CD4-positive, alpha-beta T cell treated with Interleukin-2 at 100 ng/mL for 4 hours (primary cell): ENCODE measurements at regions not wholly inside any gene's neighbourhood (a gene's known extent, or its start where the extent isn't known, plus 50 kb on each side); places are given as distances from the start of the nearest gene placed in this dataset.
"Not testable (repeated sequence)": the region's sequence is repeated elsewhere in the genome, so short reads cannot be mapped to it uniquely, and the experiment has no call there.

ENCODE experiments used
- DNase-seq: peaks from one replicate; pipeline ENCODE4 v3.0.0-alpha.2; 2020; ENCODE audit warnings: low spot score

DNA sequence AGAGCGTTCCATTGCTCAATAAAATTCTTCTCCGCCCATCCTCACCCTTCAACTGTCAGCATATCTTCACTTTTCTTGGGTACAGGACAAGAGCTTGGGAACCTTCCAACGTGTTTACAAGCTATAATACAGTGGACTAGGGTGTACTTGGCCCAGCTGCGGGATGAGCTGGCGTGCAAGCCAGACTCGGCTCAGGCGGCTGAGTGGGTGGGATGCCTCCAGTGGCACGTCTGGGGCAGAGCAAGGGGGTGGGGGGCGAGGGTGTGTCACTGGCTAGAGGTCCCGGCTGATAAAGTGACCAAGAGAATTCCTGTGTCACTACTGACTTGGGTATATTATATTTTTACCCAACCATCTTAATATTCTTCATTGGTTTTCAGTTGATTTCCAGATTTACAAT is 179.7 kb downstream of the EVA1A start:
- DNase-seq, result no peak

DNA sequence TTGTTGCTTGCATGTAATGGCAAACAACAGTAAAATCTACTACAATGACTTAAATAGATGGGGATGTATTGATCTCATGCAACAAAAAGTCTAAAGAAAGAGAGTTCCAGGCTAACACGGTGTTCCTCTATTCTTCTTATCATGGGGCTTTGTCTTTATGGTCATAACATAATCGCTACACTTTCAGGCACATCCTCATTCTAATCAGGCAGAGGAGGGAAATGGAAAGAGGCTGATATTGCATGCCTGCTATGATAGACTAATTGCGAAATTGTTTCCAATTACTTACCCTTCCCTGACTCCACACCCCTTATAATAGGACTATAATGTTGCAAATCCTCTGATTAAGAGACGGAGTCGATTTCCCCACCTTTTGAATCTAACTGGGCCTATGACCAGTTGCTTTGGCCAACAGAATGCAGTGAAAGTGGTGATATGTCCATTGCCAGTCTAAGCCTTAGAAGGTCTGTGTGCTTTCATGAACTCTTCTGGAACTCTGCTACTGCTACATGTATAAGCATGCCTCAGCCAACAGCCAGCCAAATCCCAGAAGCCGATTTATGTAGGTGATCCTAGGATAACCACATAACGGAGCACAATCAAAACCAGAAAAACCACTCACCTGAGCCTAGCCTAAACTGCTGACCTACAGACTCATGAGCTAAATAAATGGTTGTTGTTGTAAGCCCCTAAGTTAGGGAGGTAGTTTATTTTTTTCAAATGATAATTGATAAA is 180.3 kb upstream of the TACR1 start:
- no peak for DNase-seq

DNA sequence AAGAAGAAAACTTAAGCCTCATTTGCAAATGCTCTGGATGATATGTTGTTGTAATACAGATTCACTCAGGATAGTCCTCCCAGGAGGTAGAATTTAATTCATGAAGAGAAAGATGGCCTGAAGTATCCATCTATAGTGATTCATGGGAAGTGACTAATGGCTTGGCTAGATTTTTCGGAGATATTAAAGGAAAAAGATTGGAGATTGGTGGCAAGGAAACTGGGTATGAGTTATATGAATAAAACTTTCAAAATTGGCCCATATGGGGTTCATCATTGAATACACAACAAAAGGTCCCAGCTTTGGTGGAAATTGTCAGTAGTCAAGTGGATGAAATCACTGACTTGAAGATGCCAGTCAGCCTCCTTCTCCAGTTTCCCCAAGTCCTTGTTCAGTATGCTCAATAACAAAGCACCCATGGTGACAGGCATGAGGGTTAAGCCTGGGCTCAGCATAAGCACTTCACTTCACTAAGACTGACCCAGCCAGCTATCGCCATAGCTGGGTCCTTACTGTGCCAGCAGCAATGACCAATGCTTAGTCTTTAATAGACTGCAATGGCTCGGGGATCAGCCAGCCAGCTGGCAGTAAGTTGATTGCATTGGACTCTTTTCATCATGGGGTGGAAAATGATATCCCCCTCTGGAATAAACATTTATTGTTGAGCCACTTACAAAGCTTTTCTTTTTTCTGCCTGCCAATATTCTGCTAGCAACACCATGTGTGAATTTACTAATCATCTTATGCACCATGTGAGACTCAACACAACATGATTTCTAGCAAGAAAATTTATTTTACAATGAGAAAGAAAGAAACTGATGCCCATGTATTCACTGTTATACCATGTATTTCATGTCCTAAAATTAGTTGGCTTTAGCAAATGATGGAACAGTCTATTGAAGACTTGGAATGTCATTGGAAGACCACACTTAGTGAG is 176.6 kb upstream of the TACR1 start:
- no peak for DNase-seq

DNA sequence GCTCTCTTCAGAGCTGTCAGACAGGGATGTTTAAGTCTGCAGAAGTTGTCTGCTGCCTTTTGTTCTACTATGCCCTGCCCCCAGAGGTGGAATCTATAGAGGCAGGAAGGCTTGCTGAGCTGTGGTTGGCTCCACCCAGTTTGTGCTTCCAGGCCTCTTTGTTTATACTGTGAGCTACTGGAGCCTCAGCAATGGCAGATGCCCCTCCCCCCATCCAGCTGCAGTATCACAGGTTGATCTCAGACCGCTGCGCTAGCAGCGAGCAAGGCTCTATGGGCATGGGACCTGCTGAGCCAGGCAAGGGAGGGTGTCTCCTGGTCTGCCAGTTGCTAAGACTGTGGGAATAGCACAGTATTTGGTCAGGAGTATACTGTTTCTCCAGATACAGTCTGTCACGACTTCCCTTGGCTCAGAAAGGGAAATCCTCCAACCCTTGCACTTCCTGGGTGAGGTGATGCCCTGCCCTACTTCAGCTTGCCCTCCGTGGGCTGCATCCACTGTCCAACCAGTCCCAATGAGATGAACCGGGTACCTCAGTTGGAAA is 175.2 kb upstream of the TACR1 start:
- DNase-seq, result not testable (repeated sequence)

DNA sequence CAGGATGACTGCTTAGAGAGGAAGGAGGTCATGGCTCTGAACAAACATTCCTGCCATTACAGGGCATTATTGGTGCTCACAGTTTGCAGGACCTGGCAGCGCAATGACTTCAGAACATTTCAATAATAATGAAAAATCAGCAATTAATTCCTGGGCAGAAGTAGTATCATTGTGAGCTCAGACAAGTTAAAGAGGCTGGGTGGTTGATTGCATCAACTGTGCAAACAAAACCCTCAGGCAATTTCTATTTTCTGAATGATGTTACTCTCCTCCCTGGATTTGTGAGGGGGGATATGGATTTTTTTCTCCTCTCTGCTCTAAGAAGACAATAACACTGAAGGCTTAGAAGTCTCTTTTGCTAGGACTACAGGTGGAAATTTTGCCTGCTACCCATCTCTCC is 168.1 kb upstream of the TACR1 start:
- no peak for DNase-seq

DNA sequence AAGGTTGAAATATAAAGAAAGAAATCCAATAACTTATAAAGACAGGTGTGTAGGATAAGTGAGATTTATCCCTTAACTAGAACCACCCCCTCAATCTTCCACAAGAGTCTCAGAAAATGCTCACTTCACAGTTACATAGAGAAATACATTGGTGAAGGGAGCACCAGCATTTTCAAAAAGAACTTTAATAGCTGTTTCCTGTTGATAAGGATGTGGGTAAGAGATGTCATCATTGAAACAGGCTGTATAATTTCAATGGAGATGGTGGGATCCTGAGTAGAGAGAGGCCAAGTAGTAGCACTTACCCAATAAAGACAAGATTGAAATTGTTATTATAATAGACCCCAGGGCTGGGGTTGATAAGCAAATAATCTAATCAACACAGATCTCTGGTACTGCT is 162.2 kb upstream of the TACR1 start:
- no peak for DNase-seq

DNA sequence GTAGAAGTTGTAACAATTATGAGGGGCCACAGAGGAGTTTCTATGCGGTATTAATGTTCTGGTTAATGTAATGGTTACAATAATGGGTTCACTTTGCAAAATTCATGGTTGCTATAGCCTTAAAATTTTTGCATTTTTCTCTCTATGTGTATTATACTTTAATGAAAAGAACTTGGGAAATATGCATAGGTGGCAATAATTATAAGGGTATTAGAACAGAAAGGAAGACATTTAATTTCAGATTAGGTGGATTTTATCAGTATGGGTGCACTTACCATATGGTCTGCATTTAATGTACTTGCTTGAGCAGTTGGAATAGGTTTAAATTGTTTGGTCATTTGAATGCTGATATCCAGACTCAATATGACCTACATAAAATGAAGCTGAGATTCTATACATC is 161.6 kb upstream of the TACR1 start:
- DNase-seq, result no peak

DNA sequence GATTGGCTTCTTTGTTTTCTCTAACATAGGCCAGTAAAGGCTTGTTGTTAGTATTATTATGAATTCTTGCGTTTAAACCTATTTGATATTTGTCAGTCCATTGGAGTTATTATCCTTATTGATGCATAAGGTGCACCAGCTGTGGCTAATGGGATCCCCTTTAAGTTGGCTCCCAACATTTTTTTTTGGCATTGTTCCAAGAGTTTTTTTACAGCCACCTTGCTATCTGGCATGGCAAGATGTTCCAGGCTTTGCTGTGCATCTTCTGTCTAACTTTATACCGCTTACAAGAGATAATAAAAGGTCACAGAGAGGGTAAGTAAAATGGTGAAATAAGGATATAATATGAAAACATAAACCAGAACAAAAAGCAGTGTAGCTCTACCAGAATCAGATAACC is 157.5 kb upstream of the TACR1 start:
- no peak for DNase-seq

DNA sequence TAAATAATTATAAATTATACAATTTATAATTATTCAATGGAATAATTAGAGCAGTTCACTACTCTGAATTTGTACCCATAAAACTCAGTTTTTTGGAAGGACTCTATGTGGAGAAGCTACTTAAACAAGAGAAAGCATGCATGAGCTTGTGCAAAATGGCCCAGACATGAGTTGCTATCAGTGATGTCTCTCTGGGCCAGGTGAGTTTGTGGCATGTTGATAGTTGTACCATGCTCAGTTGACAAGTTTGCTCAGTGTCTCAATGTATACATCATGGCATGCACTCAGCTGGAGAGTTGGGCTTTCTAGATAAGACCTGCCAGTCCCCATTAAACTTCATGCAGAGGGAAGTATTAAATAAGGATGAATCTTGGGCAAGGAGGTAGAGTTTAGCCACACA is 153.8 kb upstream of the TACR1 start:
- DNase-seq, result no peak

DNA sequence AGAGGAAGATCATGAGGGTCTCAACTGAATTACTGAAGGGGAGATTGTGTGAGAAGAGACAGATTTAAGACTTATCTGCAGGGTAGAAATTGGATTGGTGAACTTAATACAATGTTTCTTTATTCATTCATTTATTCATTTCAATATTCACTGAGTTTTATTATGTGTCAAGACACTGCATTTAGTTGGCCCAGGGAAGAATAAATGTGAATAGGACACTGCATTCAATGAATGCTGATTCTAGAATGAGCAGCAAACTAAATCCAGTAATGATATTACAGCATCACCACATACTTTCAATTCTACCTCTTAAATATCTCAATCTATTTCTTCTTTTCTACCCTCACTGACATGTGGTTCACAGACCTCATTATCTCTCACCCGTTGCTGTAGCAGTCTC is 149.0 kb upstream of the TACR1 start:
- DNase-seq, result no peak

DNA sequence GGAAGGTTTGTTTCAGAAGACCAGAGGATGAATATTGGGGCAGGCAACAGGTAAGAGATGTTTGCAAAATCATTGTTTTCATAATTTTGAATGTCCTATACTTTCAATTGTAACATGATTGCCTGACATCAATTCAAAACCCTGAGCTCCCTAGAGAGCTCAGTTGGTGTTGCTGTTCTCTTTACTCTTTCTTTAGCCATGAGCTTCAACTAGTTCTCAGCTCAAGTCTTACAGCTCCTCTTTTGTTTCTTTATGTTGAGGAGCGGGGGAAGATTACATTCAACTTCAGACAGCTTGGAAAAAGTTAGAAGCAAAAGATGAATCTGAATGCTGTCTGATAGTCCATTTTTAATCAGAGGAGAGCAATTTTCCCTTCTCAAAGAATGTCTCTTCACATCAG is 144.8 kb upstream of the TACR1 start:
- DNase-seq, result no peak

DNA sequence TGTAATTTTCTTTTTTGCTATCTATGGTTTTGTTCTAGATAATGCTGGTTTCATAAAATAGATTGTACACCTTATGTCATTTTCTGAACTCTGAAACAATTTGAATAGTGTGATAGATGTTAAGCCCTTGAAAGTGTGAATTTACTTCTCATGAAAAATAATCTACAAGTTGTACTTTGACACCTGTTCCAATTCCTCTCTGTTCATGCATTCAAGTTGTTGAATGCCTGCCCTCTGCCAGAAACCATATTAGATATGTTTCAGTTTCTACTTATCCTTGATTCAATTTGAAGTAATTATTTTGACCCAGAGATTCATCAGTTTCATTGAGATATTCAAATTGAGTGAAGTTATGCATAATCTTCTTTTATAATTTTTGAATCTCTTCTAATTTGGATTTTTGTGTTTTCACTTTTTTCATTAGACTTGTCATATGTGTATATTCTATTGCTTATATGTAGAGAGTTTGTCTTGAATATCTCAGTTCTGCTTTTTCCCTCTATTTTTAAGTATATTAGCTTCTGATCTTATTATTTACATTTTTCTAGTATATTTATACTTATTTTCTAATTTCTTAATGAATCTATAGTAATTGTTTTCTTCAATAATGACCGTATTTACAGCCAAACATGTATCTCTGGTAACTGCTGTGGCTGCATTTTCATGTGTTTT is 143.3 kb upstream of the TACR1 start:
- DNase-seq, result no peak

DNA sequence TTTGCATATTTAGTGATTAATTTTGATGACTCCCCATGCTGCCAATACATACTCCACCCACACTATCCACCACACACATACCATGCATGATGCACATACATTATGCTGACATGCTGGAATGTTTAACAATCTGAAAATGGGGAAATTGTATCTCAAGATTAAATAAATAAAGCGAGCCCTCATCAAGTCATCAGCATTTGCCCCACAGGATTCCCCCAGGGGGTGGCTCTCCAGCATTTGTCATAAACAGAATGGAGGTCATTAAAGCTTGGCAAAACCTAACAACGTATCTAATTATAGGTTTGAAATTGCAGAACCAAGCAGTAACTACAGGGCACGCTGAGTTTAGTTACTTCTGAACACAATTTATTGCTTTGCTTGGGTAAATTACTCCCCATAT is 141.2 kb upstream of the TACR1 start:
- no peak for DNase-seq

DNA sequence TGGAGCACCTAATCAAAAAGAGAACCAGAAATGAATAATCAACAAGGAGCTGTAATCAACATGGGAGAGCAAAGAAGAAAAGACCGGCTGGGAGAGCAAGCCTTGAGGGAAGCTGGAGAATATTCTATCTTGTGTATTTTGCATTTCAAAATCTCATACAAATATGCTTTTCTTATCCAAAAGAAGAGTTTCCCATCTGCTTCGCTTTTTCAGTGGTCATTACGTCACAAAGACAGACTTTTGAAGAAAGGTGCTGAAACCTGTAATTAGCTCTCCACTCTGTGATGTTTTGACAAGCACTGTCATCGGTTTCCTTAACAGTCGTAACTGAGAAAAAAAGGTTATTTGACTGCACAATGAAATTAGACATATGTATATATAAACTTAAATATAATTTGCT is 139.1 kb upstream of the TACR1 start:
- no peak for DNase-seq

DNA sequence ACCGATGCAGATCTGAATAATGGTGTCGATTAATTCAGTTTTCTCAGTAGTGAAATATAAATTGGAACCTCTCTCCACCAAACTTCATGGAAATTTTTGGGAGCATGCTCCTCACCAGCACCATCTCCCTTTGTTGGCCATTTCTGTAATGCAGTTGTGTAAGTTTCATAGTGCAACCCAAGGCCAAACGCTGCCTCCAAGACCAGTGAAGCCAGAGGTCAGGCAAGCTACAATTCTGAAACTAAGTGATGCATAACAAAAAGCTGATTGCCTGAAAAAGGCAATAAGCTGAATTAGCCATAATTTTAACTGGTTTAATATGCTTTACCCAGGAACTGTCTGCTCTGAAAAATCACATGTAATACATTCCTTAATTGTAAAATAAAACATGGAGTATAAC is 138.3 kb upstream of the TACR1 start:
- no peak for DNase-seq

DNA sequence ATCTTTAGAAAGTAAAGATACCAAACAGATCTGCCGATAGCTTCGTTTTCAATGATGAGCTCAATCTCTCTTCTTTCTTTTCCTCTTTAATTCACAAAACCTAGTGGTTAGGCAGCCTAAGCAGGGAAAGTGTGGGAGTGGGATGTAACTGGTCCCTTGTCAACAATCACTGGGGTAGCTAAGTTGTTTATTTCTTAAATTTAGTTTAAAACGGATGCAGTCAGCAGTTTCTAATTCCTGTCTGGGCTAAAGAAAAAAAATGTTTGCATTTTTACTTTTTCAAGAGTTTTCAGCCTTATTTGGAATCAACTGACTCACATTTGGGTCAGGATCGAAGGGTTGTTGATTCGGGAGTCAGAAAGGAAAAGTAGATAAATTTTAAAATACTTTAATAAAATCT is 137.7 kb upstream of the TACR1 start:
- DNase-seq, result no peak

DNA sequence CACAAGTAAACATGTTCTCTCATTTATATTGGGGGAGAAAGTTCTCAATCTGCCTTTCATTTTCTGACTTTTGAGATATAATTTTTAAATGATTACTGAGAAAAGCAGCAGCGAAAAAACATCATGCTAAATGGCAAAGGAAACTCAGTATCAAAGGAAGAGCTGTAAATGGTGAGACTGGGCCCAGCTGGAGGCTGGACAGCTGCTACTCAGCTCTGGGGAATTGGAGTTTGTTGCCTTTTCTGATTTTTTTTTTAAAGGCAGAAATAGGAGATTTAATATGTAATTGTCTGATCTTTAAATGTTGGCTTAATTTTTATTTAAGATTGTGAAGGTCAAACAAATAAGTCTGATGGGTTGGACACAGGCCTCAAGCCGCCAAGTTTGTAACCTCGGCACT is 137.1 kb upstream of the TACR1 start:
- DNase-seq, result no peak

DNA sequence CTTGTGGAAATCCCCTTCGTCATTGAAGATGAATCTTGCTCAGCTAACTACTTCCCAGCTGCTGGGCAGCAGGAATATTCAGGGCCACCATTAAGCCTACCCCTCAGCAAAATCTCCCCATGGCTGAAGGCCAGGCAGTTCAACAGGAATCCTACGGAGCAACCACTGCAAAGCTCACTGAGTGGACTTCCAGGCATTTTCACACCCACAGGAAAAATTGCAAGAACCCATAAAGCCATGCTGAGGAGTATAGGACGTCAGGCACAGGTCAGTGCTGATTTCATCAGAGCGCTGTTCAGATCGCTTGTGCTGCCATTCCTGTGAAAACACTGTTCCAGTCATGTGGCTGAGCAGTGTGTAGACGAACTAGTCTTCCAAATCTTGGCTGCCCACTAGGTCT is 134.8 kb upstream of the TACR1 start:
- DNase-seq, result no peak

DNA sequence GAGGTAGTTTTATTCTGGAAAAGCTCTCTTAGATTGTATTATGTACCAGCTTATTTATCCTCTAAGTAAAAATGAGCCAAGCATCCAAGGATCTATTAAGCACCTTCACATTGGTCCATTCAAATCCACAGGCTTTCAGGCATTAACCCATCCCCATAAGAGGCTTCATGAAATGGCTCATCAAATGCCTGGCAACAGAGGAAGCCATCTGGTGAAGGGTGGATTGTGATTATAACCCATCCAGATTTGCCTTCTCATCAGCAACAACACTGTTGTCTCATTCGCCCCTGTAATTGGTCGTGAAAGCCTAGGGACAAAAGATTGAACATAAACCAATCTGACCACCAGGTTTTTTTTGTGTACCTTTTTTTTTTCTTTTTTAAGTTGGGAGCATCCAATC is 134.3 kb upstream of the TACR1 start:
- DNase-seq, result no peak

DNA sequence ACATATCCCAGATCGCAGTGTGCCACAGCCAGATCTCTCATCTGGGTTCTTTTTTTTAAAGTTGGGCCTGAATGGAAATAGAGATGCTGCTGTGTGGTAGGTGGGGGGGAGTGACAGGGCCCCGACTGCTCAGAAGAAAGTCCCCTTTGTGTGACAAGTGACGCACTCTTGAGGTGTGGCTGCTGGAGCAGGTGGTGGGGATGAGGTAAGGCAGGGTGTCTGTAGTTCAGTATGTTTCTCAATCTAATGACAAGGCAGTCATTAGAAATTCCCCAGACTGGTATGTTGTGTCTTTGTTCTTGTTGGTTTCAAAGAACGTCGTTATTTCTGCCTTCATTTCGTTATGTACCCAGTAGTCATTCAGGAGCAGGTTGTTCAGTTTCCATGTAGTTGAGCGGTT is 128.8 kb upstream of the TACR1 start:
- DNase-seq, result no peak

DNA sequence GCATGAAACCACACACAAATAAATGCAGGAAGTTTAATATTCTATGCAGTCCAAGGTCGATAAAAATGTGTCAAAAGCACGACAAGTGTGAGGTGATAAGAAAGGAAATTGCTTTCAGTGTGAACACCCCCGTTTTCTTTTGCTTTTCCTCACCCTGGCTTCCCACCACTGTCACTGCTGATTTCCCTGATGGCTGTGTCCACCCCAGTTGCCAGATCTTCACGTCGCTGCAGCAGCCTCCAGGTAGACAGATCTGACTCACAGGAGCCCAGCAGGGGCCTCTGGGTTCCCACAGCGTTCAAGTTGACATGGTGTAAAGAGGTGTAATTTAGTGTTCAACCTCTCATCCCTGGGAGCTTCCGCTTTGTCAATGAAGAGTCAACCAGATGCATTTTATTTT is 128.0 kb upstream of the TACR1 start:
- no peak for DNase-seq

DNA sequence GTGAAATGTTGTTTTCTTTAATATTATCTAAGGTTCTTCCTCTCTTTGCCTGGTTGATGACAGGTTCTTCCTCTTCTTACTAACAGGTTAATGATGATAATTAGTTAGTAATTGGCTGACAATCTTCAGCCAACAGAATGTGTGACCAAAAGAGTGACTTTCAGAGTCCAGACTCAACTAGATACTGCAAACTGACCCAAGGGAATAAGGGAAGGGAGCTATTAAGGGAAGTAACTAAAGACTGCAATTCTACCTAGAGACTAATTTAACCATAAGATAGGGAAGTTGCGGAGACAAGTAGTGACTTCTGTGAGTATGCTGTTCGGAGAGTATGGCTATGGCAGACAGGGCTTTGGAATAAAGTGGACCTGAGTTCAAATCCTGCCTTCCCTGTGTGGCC is 127.3 kb upstream of the TACR1 start:
- DNase-seq, result no peak

DNA sequence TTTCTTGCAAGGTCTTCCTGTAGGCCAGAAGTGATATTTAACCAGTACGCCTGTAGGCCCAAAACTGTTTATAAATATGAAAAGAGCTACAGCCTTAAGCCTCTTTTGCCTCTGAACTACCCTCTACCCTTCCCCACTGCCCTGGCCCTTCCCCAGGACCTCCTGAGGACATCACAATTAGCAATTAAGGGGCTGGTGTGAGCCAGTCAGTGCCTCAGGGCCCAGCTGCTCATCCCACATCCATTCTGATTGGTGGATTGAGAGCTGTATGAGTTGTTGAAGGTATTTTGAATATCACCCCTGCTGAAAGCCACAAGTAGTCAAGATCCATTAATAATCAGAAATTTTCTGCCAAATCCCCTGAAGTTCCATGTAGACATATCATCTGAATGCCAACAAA is 126.3 kb upstream of the TACR1 start:
- no peak for DNase-seq
